DOHH2 (cell line): ENCODE measurements at regions not wholly inside any gene's neighbourhood (a gene's known extent, or its start where the extent isn't known, plus 50 kb on each side); places are given as distances from the start of the nearest gene placed in this dataset.

Experiments used
- EZH2phosphoT487 ChIP-seq: fragments of 200-600 bp; sonication (generic); IDR thresholded peaks from 2 replicates; pipeline ENCODE4 v1.6.1; 2017; ENCODE audit warnings: borderline replicate concordance, mild to moderate bottlenecking, antibody characterized with exemption, low read length, moderate library complexity, mixed read lengths
- TF ChIP-seq, protein P1 (sequence below): fragments of 200-600 bp; sonication (generic); IDR thresholded peaks from one replicate; pipeline ENCODE4 v1.5.1; 2014; ENCODE audit warnings: antibody characterized with exemption, mild to moderate bottlenecking, low read depth, low read length; ENCODE audit not compliant: poor library complexity, severe bottlenecking

- TF ChIP-seq, protein P1, sequence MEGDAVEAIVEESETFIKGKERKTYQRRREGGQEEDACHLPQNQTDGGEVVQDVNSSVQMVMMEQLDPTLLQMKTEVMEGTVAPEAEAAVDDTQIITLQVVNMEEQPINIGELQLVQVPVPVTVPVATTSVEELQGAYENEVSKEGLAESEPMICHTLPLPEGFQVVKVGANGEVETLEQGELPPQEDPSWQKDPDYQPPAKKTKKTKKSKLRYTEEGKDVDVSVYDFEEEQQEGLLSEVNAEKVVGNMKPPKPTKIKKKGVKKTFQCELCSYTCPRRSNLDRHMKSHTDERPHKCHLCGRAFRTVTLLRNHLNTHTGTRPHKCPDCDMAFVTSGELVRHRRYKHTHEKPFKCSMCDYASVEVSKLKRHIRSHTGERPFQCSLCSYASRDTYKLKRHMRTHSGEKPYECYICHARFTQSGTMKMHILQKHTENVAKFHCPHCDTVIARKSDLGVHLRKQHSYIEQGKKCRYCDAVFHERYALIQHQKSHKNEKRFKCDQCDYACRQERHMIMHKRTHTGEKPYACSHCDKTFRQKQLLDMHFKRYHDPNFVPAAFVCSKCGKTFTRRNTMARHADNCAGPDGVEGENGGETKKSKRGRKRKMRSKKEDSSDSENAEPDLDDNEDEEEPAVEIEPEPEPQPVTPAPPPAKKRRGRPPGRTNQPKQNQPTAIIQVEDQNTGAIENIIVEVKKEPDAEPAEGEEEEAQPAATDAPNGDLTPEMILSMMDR, result no peak
- TF ChIP-seq EZH2phosphoT487, result no peak
These were observed 350.0 kb downstream of the ACTR3B start for GRCh38 chr7:153109566-153109965.
